Astrocyte of the hippocampus (primary cell): ENCODE measurements at regions not wholly inside any gene's neighbourhood (a gene's known extent, or its start where the extent isn't known, plus 50 kb on each side); places are given as distances from the start of the nearest gene placed in this dataset.
"Not testable (repeated sequence)": the region's sequence is repeated elsewhere in the genome, so short reads cannot be mapped to it uniquely, and the experiment has no call there.

Experiments
- DNase-seq: peaks from one replicate; pipeline ENCODE4 v3.0.0; 2011; ENCODE audit warnings: low read depth, low spot score

DNA sequence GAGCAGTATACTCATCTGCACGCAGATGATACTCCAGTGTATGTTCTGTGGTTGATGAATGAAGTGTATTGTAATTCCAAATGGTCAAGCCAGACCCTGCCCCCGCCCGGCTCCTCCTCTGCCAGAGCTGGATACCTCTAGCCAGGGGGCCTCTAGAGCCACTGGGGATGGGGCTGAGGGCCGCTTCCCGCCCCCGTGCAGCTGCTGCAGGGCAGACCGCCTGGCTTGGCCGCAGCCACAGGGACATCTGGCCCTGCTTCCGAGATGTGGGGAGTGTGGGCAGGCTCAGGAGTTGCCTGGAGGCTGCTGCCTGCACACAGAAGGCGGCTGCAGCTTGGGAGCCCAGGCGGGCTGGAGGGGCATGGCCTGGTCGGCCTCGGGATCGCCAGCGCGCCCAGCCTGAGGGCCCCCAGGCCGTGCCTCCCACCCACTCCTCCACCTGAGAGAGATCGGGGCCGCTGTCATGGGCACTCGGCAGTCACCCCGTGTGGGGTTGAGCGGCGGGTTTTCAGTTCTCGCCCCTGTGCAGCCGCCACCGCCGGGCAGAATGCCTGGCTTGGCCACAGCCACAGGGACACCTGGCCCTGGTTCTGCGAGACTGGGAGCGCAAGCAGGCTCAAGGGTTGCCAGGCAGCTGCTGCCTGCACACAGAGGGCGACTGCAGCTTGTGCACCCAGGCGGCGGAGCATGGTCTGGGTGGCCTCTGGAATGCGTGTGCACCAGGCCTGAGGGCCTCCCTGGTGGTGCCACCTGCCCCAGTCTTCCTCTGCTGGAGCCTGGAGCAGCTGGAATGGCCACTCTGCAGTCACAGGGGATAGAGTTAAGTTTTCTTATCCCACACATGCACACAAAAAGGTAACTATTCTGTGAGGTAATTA lies 1643.7 kb downstream of the SPATA31A7 start:
- DNase-seq = not testable (repeated sequence)

DNA sequence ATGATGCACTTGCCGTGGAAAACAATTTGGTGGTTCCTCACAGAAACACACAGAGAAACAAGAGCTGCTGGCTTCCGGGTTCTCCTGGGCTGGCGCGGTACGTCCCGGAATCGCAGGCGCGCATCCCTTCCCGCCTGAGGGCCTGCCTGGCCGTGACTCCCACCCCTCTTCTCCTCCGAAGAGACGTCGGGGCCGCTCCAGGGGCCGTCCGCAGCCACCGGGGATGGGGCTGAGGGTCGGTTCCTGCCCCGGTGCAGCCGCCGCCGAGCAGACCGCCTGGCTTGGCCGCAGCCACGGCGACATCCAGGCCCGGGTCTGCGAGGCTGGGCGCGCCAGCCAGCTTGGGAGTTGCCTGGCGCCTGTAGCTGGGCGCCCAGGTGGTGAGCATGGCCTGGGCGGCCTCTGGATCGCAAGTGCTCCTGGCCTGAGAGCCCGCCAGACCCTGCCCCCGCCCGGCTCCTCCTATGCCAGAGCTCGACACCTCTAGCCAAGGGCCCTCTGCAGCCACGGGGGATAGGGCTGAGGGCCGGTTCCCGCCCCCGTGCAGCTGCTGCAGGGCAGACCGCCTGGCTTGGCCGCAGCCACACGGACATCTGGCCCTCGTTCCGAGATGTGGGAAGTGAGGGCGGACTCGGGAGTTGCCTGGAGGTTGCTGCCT lies 1647.5 kb downstream of the SPATA31A7 start:
- DNase-seq = peak; percentile 35

DNA sequence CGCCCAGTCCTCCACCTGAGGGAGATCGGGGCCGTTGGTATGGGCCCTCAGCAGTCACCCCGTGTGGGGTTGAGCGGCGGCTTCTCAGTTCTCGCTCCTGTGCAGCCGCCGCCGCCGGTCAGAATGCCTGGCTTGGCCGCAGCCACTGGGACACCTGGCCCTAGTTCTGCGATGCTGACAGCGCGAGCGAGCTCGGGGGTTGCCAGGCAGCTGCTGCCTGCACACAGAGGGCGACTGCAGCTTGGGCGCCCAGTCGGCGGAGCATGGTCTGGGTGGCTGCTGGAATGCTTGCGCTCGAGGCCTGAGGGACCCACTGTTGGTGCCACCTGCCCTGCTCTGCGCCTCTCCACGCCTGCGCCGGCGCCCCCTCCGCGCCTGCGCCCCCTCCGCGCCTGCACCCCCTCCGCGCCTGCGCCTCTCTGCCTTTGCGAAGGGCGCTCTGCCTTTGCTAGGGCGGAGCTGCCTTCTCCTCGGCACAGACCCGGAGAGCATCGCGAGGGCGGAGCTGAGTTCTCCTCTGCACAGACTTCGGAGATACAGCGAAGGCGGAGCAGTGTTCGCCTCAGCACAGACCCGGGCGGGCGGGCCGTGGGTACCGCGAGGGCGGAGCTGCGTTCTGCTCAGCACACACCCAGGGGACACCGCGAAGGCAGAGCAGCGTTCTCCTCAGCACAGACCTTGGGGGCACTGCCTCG lies 1648.3 kb downstream of the SPATA31A7 start:
- peak; percentile 96 for DNase-seq

DNA sequence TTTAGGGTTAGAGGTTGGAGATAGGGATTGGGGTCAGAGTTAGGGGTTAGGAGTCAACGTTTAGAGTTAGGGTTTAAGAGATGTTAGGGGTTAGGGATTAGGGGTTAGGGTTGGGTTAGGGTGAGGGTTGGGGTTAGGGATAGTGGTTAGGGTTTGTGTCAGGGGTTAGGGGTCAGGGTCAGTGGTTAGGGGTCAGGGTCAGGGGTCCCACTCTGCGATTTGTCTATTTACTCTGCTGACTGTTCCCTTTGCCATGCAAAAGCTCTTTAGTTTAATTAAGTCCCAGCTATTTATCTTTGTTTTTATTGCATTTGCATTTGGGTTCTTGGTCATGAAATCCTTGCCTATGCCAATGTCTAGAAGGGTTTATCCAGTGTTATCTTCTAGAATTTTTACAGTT lies 1649.3 kb downstream of the SPATA31A7 start:
- not testable (repeated sequence) for DNase-seq

DNA sequence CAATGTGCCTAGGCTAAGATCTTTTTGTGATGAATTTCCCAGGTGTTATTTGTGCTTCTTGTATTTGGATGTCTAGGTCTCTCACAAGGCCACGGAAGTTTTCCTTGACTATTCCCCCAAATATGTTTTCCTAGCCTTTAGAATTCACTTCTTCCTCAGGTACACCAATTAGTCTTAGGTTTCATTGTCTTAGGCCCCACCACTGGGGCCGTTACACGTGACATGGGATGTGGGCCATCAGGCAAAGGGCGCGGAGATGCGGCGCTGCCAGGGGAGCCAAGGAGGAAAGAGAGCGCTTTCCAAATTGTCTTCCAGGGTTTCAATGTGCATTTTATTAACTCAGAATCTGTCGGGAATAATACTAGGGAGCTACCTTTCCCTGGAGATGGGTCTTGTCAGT lies 1653.3 kb downstream of the SPATA31A7 start:
- DNase-seq = not testable (repeated sequence)

DNA sequence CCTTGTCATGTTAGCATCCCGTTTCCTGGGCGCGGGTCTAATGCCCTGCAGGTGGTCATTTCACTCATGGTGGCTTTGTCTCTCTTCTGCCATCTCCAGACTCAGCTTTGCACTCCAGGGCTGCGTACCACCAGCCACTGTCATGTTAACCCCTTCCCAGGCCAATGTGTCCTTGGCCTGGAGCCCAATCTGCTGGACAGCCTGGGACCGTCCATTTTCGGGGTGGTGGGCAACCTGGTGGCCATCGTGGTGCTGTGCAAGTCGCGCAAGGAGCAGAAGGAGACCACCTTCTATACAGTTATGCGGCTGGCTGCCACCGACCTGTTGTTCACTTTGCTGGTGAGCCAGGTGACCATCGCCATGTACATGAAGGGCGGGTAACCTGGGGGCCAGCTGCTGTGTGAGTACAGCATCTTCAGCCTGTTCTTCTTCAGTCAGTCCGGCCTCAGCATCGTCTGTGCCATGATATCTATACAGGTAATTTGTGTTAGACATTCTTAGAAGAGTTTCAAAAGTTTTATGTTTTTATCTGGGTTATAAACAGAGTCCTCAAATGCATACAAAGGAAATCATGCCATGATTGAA lies 1654.0 kb downstream of the SPATA31A7 start:
- DNase-seq = not testable (repeated sequence)

DNA sequence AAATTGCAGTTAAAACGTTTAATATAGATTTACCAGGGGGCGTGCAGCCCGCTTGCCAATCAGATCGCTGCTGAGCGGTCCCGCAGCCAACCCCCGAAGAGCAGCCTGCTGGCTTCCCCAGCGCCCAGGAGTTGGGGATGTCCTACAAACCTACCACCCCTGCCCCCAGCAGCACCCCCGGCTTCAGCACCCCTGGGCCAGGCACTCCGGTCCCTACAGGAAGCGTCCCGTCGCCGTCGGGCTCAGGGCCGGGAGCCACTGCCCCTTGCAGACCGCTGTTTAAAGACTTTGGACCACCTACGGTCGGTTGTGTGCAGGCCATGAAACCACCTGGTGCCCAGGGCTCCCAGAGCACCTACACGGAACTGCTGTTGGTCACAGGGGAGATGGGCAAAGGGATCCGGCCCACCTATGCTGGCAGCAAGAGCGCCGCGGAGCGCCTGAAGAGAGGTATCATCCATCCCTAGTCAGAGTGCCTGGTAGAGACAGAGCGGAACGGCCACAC lies 1654.9 kb downstream of the SPATA31A7 start:
- not testable (repeated sequence) for DNase-seq

DNA sequence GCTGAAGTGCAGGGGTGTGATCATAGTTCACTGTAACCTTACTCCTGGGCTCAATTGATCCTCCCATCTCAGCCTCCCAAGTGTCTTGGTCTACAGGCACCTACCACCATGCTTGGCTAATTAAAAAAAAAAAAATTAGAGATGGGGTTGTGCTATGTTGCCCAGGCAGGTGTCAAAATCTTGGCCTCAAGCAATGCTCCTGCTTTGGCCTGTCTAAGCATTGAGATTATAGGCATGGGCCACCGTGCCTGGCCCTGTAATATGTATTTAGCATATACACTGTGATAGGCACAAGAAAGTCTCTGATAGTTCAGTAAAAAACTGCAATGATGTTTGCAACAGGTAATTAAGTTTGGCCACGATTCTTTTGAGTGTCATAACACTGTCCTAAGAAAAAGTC lies 1658.4 kb downstream of the SPATA31A7 start:
- DNase-seq = not testable (repeated sequence)

DNA sequence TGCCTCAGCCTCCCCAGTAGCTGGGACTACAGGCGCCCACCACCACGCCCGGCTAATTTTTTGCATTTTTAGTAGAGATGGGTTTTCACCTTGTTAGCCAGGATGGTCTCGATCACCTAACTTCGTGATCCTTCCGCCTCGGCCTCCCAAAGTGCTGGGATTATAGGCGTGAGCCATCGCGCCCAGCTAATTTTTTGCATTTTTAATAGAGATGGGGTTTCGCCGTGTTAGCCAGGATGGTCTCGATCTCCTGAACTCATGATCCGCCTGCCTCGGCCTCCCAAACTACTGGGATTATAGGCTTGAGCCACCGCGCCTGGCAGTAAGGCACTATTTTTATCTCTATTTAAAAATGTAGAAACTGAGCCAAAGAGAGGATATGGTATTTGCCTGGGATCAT lies 1660.2 kb downstream of the SPATA31A7 start:
- DNase-seq = not testable (repeated sequence)

DNA sequence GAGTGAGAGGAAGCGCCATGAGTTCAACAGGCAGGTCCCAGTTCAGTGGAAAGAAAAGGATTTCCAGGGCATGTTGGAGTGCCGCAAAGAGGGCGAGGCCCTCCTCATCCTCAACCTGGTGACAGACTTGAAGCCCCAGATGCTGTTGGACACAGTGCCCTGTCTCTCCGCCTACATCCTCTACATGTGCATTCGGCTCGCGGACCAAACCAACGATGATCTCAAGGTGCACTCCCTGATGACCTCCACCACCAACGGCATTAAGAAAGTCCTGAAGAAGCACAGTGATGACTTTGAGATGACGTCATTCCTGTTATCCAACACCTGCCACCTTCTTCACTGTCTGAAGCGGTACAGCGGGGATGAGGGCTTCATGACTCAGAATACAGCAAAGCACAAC lies 1667.4 kb downstream of the SPATA31A7 start:
- not testable (repeated sequence) for DNase-seq

DNA sequence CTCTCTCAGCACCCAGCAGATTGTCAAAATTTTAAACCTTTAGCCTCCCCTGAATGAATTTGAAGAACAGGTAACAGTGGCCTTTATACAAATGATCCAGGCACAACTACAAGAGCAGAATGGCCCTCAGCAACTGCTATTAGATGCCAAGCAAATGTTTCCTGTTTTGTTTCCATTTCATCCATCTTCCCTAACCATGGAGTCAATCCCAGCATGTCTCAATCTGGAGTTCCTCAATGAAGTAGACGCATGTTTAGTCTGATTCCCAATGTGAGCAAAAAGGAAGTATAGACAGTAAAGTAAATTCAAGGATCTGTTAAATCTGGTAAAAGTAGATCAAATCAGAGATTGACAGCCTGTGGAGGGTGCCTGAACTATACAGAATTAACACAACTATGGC lies 1668.4 kb downstream of the SPATA31A7 start:
- not testable (repeated sequence) for DNase-seq

DNA sequence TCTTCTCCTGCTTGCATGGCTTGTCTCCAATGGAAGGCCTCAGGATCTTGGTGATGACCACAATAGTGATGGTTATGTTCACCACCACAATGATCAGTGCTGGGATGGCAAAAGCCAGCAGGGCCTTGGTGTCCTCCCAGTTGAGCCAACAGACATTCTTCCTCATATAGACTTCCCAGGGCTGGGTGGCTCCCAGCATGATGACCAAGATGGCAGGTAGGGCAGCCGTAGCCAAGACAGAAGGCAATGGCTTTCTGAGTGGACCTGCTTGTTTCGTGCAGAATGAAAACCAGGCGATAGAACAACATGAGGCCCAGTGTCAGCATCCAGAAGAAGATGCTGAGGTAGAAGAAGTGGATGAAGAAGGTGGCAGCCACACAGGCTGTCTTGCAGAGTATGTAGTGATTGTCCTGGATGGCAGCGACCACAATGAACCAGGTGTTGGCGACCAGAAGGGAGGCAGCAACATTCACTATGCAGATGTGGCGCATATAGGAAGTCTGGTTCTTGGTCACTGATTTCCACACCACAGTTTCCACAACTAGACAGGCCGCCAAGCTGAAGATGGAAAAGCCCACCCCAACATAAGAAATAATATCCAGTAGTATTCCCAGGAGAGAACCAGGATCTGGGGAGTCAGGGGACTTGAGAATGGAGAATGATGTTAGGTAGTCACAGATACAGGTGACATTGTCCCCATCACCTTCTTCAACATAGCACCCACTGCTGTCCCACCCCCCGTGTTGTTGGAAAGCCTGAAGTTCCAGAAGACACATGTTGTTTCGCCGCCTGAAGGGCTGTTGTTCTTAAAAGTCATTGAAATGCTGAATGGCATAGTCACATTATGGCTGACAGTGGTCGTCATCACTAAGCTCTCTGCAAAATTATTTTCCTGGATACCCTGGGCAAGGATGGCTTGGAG lies 1671.4 kb downstream of the SPATA31A7 start:
- DNase-seq = not testable (repeated sequence)

DNA sequence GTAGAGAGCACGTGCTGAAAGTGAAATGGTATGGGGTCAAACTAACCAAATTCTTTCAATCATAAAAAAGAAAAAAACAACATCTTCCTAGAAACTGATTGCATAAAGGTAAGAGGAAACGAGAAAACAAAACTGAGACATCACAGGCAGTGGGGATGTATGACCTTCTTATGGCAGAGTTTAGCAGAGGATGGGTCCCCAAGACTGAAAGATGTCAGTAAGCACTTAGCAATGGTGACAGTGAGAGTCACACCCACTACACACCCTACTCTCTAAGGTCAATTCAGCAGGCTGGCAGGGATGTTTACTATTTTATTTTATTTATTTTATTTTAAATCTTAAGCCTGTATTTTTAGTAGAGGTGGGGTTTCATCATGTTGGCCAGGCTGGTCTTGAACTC lies 1672.3 kb downstream of the SPATA31A7 start:
- DNase-seq = not testable (repeated sequence)

DNA sequence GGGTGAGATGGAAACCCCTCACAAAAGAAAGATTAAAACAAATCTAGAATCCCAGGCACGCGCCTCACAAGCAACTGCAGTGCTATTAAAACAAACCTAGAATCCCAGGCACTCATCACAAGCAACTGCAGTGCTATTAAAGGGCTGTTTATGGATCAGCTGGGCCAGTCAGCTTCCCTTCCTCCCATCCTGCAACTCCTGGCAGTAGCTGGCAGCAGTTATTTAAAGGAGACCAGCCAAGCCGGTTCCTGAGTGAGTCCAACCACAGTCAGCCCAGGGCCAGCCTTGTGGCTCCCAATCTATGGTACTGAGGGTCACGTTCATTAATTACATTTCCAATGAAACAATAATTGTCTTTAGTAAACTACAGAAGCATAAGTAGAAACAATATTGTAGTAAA lies 1673.5 kb downstream of the SPATA31A7 start:
- peak; percentile 19 for DNase-seq

DNA sequence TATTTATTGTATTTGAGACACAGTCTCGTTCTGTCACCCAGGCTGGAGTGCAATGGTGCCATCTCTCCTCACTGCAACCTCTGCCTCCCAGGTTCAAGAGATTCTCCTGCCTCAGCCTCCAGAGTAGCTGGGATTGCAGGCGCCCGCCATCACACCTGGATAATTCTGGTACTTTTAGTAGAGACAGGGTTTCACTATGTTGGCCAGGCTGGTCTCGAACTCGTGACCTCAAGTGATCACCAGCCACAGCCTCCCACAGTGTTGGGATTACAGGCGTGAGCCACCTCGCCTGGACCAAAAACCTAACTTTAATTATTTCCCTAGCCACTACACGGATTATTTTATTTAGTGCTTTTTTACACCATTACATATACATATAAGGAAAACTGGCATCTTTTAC lies 1674.0 kb downstream of the SPATA31A7 start:
- DNase-seq = not testable (repeated sequence)

DNA sequence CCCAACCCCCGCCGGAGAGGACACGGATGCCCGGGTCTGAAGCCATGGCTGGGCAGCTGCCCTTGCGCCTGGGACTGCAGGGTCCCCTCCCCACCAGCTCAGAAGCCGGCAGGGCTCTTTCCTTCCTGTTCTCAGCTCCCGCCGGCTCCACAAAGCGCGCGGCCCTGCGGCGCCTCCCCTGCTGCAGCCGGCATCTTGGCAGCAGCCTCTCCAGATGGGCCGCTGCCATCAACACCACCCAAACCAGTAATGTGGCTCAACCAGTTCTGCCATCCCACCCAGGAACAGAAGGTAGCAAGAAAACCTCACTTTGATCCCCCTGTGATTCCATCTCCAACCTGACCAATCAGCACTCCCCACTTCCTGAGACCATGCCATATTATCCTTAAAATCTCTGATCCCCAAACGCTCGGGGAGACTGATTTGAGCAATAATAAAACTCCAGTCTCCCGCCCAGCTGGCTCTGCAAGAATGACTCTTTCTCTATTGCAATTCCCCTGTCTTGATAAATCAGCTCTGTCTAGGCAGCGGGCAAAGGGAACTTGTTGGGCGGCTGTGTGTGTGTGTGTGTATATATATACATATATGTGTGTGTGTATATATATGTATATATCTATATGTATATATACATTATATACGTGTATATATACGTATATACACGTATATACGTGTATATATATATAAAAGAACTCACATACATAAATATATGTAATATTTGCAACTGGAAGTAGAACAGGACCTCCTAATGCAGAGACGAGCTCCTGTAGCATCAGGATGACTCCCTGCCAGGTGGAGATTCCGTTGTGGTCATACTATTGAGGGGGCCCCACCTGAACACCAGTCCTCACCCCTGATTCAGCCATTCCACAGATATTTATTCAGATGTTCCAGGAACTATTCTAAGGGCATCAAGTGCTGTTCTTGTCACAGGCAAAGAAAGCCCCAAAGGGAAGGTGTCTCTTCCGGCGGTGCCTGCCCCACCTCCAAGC lies 1674.9 kb downstream of the SPATA31A7 start:
- DNase-seq = peak; percentile 59

DNA sequence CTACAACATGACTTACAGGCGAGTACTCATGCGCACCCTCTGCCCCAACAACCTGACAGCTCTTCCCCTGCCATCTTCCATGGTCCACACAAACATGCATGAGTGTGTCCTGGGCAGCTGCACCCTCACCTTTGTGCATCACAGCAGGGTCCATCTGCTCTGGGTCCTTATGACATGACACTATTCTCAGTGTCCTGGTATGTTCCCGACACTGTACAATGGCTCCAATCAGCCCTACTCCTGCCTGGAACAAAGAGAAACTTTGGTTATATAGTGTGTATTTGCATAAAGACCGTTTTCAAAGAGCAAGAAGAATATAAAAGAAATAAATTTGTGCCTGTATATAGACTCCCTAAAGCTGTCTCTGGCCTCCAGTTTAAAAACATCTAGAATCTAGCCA lies 1679.2 kb downstream of the SPATA31A7 start:
- not testable (repeated sequence) for DNase-seq

DNA sequence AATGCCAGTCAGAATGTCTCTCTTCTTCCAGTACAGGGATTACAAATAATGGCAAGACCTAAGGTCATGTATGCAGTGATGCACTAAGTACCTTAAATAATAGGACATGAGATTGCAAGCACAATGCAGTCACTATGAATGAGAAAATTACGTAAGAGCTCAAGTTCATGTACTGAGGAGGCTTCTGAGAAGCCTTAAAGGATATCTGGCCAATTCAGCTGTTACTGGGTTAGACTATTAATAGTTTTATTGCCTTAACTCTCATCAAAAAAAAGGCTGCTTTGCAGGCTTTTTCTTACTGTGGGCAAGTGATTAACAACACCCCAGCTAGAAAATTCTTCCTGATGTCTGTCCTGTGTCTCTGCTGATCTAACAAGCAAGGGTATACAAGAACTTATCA lies 1681.9 kb downstream of the SPATA31A7 start:
- not testable (repeated sequence) for DNase-seq

DNA sequence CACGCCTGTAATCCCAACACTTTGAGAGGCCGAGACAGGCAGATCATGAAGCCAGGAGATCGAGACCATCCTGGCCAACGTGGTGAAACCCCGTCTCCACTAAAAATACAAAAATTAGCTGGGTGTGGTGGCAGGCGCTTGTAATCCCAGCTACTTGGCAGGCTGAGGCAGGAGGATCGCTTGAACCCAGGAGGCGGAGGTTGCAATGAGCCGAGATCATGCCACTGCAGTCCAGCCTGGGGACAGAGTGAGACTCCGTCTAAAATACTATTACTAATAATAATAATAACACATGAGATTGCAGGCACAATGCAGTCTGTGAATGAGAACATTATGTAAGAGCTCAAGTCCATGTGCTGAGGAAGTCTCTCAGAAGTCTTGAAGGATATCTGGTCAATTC lies 1684.4 kb downstream of the SPATA31A7 start:
- DNase-seq = not testable (repeated sequence)
